Activated naive CD8-positive, alpha-beta T cell treated with anti-CD3 and anti-CD28 coated beads, Interleukin-2, amount 10 ng/mL, durations not matched to agents 7 days and 5 days (primary cell): ENCODE measurements at regions not wholly inside any gene's neighbourhood (a gene's known extent, or its start where the extent isn't known, plus 50 kb on each side); places are given as distances from the start of the nearest gene placed in this dataset.
"Not testable (repeated sequence)": the region's sequence is repeated elsewhere in the genome, so short reads cannot be mapped to it uniquely, and the experiment has no call there.

Experiments
- ATAC-seq: fragments of 150-1000 bp; cut with Tn5 transposase; one replicate; pipeline ENCODE4 v1.10.0; 2021; ENCODE audit warnings: low read depth, moderate library complexity
- POLR2A ChIA-PET: fragments of 350-600 bp; sonication (Branson Sonifier 250); formaldehyde crosslinking; loops from one replicate; lab custom pipeline; 2021; ENCODE audit warnings: antibody characterized with exemption; lab: Charles Lee
- DNase-seq: peaks from one replicate; pipeline ENCODE4 v3.0.0; 2021
- H3K27ac Mint-ChIP-seq: one replicate; pipeline ENCODE4 v1.8.0; 2022; ENCODE audit warnings: mild to moderate bottlenecking, mixed read lengths
- H3K27me3 Mint-ChIP-seq: one replicate; pipeline ENCODE4 v1.8.0; 2022; ENCODE audit warnings: mild to moderate bottlenecking, moderate library complexity, mixed read lengths
- H3K36me3 Mint-ChIP-seq: one replicate; pipeline ENCODE4 v1.8.0; 2021; ENCODE audit warnings: mild to moderate bottlenecking, mixed read lengths
- H3K4me1 Mint-ChIP-seq: one replicate; pipeline ENCODE4 v1.8.0; 2021; ENCODE audit warnings: mixed read lengths
- H3K4me3 Mint-ChIP-seq: one replicate; pipeline ENCODE4 v1.8.0; 2022; ENCODE audit warnings: mild to moderate bottlenecking, moderate library complexity, mixed read lengths
- H3K9me3 Mint-ChIP-seq: one replicate; pipeline ENCODE4 v1.8.0; 2021; ENCODE audit warnings: mixed read lengths

- H3K36me3 Mint-ChIP-seq: no peaks in the 10 kb centered on the region
- no peaks in the 10 kb centered on the region for H3K9me3 Mint-ChIP-seq
- no peak overlapping the region for H3K27ac Mint-ChIP-seq
- ATAC-seq (no peak), DNase-seq (no peak)
- POLR2A ChIA-PET: no interaction called here
- H3K4me3 Mint-ChIP-seq: no peak overlapping the region
- H3K4me1 Mint-ChIP-seq: no peaks in the 10 kb centered on the region
- H3K27me3 Mint-ChIP-seq: no peaks in the 10 kb centered on the region
These were observed 647.1 kb upstream of the KCNMB2 start for GRCh38 chr3:177889161-177889560.

- Mint-ChIP-seq H3K27ac (no peak overlapping the region), H3K9me3 (no peaks in the 10 kb centered on the region), H3K4me1 (no peaks in the 10 kb centered on the region), H3K27me3 (no peaks in the 10 kb centered on the region), H3K4me3 (no peak overlapping the region), H3K36me3 (no peaks in the 10 kb centered on the region)
- ATAC-seq (no peak), DNase-seq (no peak)
- POLR2A ChIA-PET: no interaction called here
These were observed 646.4 kb upstream of the KCNMB2 start for GRCh38 chr3:177889652-177890358.

GRCh38 chr3:177890359-177890683, 645.9 kb upstream of the KCNMB2 start:
- no peak overlapping the region for H3K4me3 Mint-ChIP-seq
- H3K27ac Mint-ChIP-seq: no peak overlapping the region
- DNase-seq (no peak), ATAC-seq (no peak)
- no peaks in the 10 kb centered on the region for H3K36me3 Mint-ChIP-seq
- H3K4me1 Mint-ChIP-seq: no peaks in the 10 kb centered on the region
- POLR2A ChIA-PET: no interaction called here
- H3K27me3 Mint-ChIP-seq: no peaks in the 10 kb centered on the region
- H3K9me3 Mint-ChIP-seq: no peaks in the 10 kb centered on the region

GRCh38 chr3:177891569-177891968, 644.7 kb upstream of the KCNMB2 start:
- H3K9me3 Mint-ChIP-seq, H3K4me1 Mint-ChIP-seq, H3K36me3 Mint-ChIP-seq, POLR2A ChIA-PET, H3K4me3 Mint-ChIP-seq, H3K27me3 Mint-ChIP-seq, ATAC-seq, H3K27ac Mint-ChIP-seq, DNase-seq: not testable (repeated sequence)

- ATAC-seq: no peak
- no peak overlapping the region for H3K27ac Mint-ChIP-seq
- POLR2A ChIA-PET: no interaction called here
- no peak overlapping the region for H3K4me3 Mint-ChIP-seq
- no peaks in the 10 kb centered on the region for H3K4me1 Mint-ChIP-seq
- H3K27me3 Mint-ChIP-seq: no peaks in the 10 kb centered on the region
- no peak for DNase-seq
- H3K36me3 Mint-ChIP-seq: peaks cover 1% of the 10 kb centered on the region
- H3K9me3 Mint-ChIP-seq: peaks cover 5% of the 10 kb centered on the region
These were observed 642.9 kb upstream of the KCNMB2 start for GRCh38 chr3:177893331-177893730.

- Mint-ChIP-seq H3K27ac (no peak overlapping the region), H3K4me3 (no peak overlapping the region), H3K9me3 (peaks cover 5% of the 10 kb centered on the region), H3K4me1 (no peaks in the 10 kb centered on the region), H3K27me3 (no peaks in the 10 kb centered on the region), H3K36me3 (peaks cover 1% of the 10 kb centered on the region)
- POLR2A ChIA-PET: no interaction called here
- ATAC-seq (no peak), DNase-seq (no peak)
These were observed 642.0 kb upstream of the KCNMB2 start for GRCh38 chr3:177894081-177894728.

GRCh38 chr3:177898185-177898584, 638.1 kb upstream of the KCNMB2 start:
- Mint-ChIP-seq H3K9me3 (peaks cover 13% of the 10 kb centered on the region), H3K27ac (no peak overlapping the region), H3K27me3 (no peaks in the 10 kb centered on the region), H3K36me3 (peaks cover 4% of the 10 kb centered on the region), H3K4me3 (no peak overlapping the region), H3K4me1 (no peaks in the 10 kb centered on the region)
- no peak for DNase-seq
- ATAC-seq: no peak
- POLR2A ChIA-PET: no interaction called here

- no peak for DNase-seq
- H3K4me1 Mint-ChIP-seq: no peaks in the 10 kb centered on the region
- no peaks in the 10 kb centered on the region for H3K27me3 Mint-ChIP-seq
These were observed 636.8 kb upstream of the KCNMB2 start for GRCh38 chr3:177899275-177900067.

GRCh38 chr3:177902876-177903275, 633.4 kb upstream of the KCNMB2 start:
- H3K27ac Mint-ChIP-seq: no peak overlapping the region
- ATAC-seq (no peak), DNase-seq (no peak)
- H3K4me3 Mint-ChIP-seq: no peak overlapping the region
- H3K36me3 Mint-ChIP-seq: peaks cover 3% of the 10 kb centered on the region
- POLR2A ChIA-PET: no interaction called here
- H3K27me3 Mint-ChIP-seq: no peaks in the 10 kb centered on the region
- peaks cover 8% of the 10 kb centered on the region for H3K9me3 Mint-ChIP-seq
- H3K4me1 Mint-ChIP-seq: no peaks in the 10 kb centered on the region

More at GRCh38 chr3:177899275-177900067, 636.8 kb upstream of the KCNMB2 start:
- peaks cover 4% of the 10 kb centered on the region for H3K36me3 Mint-ChIP-seq
- POLR2A ChIA-PET: no interaction called here
- H3K27ac Mint-ChIP-seq: no peak overlapping the region
- no peak for ATAC-seq
- H3K4me3 Mint-ChIP-seq: no peak overlapping the region
- H3K9me3 Mint-ChIP-seq: peaks cover 13% of the 10 kb centered on the region

- DNase-seq: no peak
- Mint-ChIP-seq H3K9me3 (peaks cover 7% of the 10 kb centered on the region), H3K36me3 (peaks cover 3% of the 10 kb centered on the region), H3K27me3 (no peaks in the 10 kb centered on the region), H3K4me1 (no peaks in the 10 kb centered on the region), H3K4me3 (no peak overlapping the region), H3K27ac (no peak overlapping the region)
- ATAC-seq: no peak
- POLR2A ChIA-PET: no interaction called here
These were observed 631.6 kb upstream of the KCNMB2 start for GRCh38 chr3:177904621-177905020.

- DNase-seq (no peak), ATAC-seq (no peak)
- POLR2A ChIA-PET: no interaction called here
- Mint-ChIP-seq H3K4me1 (no peaks in the 10 kb centered on the region), H3K27ac (no peak overlapping the region), H3K9me3 (peaks cover under 1% of the 10 kb centered on the region), H3K36me3 (no peaks in the 10 kb centered on the region), H3K27me3 (no peaks in the 10 kb centered on the region), H3K4me3 (no peak overlapping the region)
These were observed 630.8 kb upstream of the KCNMB2 start for GRCh38 chr3:177905173-177906125.

GRCh38 chr3:177906126-177906511, 630.1 kb upstream of the KCNMB2 start:
- no peaks in the 10 kb centered on the region for H3K36me3 Mint-ChIP-seq
- POLR2A ChIA-PET: no interaction called here
- no peak overlapping the region for H3K4me3 Mint-ChIP-seq
- no peaks in the 10 kb centered on the region for H3K4me1 Mint-ChIP-seq
- H3K9me3 Mint-ChIP-seq: no peaks in the 10 kb centered on the region
- no peak overlapping the region for H3K27ac Mint-ChIP-seq
- ATAC-seq (no peak), DNase-seq (no peak)
- no peaks in the 10 kb centered on the region for H3K27me3 Mint-ChIP-seq

GRCh38 chr3:177906578-177907229, 629.5 kb upstream of the KCNMB2 start:
- Mint-ChIP-seq H3K9me3 (no peaks in the 10 kb centered on the region), H3K36me3 (no peaks in the 10 kb centered on the region), H3K4me3 (no peak overlapping the region), H3K4me1 (no peaks in the 10 kb centered on the region), H3K27ac (no peak overlapping the region), H3K27me3 (no peaks in the 10 kb centered on the region)
- POLR2A ChIA-PET: no interaction called here
- DNase-seq (no peak), ATAC-seq (no peak)
